OCI-LY1 (cell line): ENCODE measurements at regions not wholly inside any gene's neighbourhood (a gene's known extent, or its start where the extent isn't known, plus 50 kb on each side); places are given as distances from the start of the nearest gene placed in this dataset.
"Not testable (repeated sequence)": the region's sequence is repeated elsewhere in the genome, so short reads cannot be mapped to it uniquely, and the experiment has no call there.

Experiments used
- CTCF ChIP-seq: fragments of 200-600 bp; sonication (generic), shearing (Covaris generic); IDR thresholded peaks from 2 replicates; pipeline ENCODE4 v1.5.1; 2017; ENCODE audit warnings: mild to moderate bottlenecking, antibody characterized with exemption, low read length, moderate library complexity, mixed read lengths
- EZH2 ChIP-seq: fragments of 200-600 bp; sonication (generic), shearing (Covaris generic); IDR thresholded peaks from 2 replicates; pipeline ENCODE4 v1.8.0; 2017; ENCODE audit warnings: borderline replicate concordance, mixed run types, mild to moderate bottlenecking, antibody characterized with exemption, low read length, moderate library complexity, mixed read lengths

GRCh38 chr21:6533261-6533660 is 3988.1 kb upstream of the TPTE start:
- TF ChIP-seq EZH2, CTCF: not testable (repeated sequence)
